ENCODE measurements at regions not wholly inside any gene's neighbourhood (a gene's known extent, or its start where the extent isn't known, plus 50 kb on each side); places are given as distances from the start of the nearest gene placed in this dataset.

GRCh38 chr2:84288293-84288692 lies 170.8 kb downstream of the SUCLG1 start (continued):
- TF ChIP-seq ZNF558 (tag by site-specific recombination; IDR thresholded peaks at IDR 0.05): no peak

- TF ChIP-seq ZNF530 (tag by site-specific recombination; IDR thresholded peaks at IDR 0.05; ENCODE audit: low read depth) (no peak), INSM2 (tag by site-specific recombination; IDR thresholded peaks at IDR 0.05) (no peak), ZNF140 (tag by site-specific recombination; IDR thresholded peaks at IDR 0.05) (no peak), ZNF280D (tag by site-specific recombination; IDR thresholded peaks at IDR 0.05) (no peak), ZNF837 (tag by site-specific recombination; IDR thresholded peaks at IDR 0.05) (no peak), ZNF335 (tag by site-specific recombination; conservative IDR thresholded peaks at IDR 0.05) (no peak), ZNF513 (tag by site-specific recombination; IDR thresholded peaks at IDR 0.05) (no peak), HIC1 (tag by site-specific recombination; IDR thresholded peaks at IDR 0.05) (no peak), AEBP2 (tag by site-specific recombination; IDR thresholded peaks at IDR 0.05; ENCODE audit: borderline replicate concordance) (no peak), ZNF692 (tag by site-specific recombination; IDR thresholded peaks at IDR 0.05) (no peak), ZNF501 (tag by site-specific recombination; IDR thresholded peaks at IDR 0.05) (no peak), ZNF704 (tag by site-specific recombination; IDR thresholded peaks at IDR 0.05) (no peak), ZNF792 (tag by site-specific recombination; IDR thresholded peaks at IDR 0.05) (no peak), SP2 (tag by site-specific recombination; IDR thresholded peaks at IDR 0.05) (no peak), ZNF664 (tag by site-specific recombination; IDR thresholded peaks at IDR 0.05) (no peak), ZBTB49 (tag by site-specific recombination; IDR thresholded peaks at IDR 0.05; ENCODE audit: low read depth) (no peak), ZNF555 (tag by site-specific recombination; conservative IDR thresholded peaks at IDR 0.05) (no peak), ZNF175 (tag by site-specific recombination; IDR thresholded peaks at IDR 0.05) (no peak), ZNF23 (tag by site-specific recombination; IDR thresholded peaks at IDR 0.05; ENCODE audit: borderline replicate concordance) (no peak), ZFP69B (tag by site-specific recombination; IDR thresholded peaks at IDR 0.05) (no peak)
- H3K36me3 ChIP-seq (ENCODE audit: control insufficient read depth in 2 of 2, insufficient read depth in 1 of 2, low read length in 2 of 2): no peaks in the 10 kb centered on the region
- no peak overlapping the region for H3K4me3 ChIP-seq (ENCODE audit: low read depth, low read length)
- no peak overlapping the region for H3K27ac ChIP-seq (ENCODE audit: extremely low read depth, low read depth, low read length)
- CTCF ChIA-PET: no interaction called here
- no peaks in the 10 kb centered on the region for H3K9me3 ChIP-seq (ENCODE audit: control insufficient read depth, insufficient read depth, low read depth, low read length)
- POLR2A ChIA-PET: no interaction called here
- H3K4me1 ChIP-seq (ENCODE audit: control insufficient read depth, insufficient read depth, low read length): no peaks in the 10 kb centered on the region
These were observed 172.2 kb downstream of the SUCLG1 start for GRCh38 chr2:84286878-84287277.

Data from HEK293 (cell line).